ENCODE measurements at regions not wholly inside any gene's neighbourhood (a gene's known extent, or its start where the extent isn't known, plus 50 kb on each side); places are given as distances from the start of the nearest gene placed in this dataset.

GRCh38 chr2:209049608-209050007, 374.2 kb upstream of the MAP2 start:
- TF ChIP-seq CTCF (IDR thresholded peaks at IDR 0.05; ENCODE audit: low read depth, low read length) = no peak
- H3K4me3 ChIP-seq (replicated peaks in 1 of 2; ENCODE audit: low read depth in 2 of 2, low read length in 2 of 2) = no peak overlapping the region
- DNase-seq (ENCODE audit: low read depth in 2 of 2) = no peak

GRCh38 chr2:209062210-209062609, 361.6 kb upstream of the MAP2 start:
- DNase-seq (ENCODE audit: low read depth in 2 of 2) = no peak
- TF ChIP-seq CTCF (IDR thresholded peaks at IDR 0.05; ENCODE audit: low read depth, low read length) = no peak
- no peak overlapping the region for H3K4me3 ChIP-seq (replicated peaks in 1 of 2; ENCODE audit: low read depth in 2 of 2, low read length in 2 of 2)

- TF ChIP-seq CTCF (IDR thresholded peaks at IDR 0.05; ENCODE audit: low read depth, low read length) = no peak
- DNase-seq (ENCODE audit: low read depth in 2 of 2) = no peak
- H3K4me3 ChIP-seq (replicated peaks in 1 of 2; ENCODE audit: low read depth in 2 of 2, low read length in 2 of 2) = no peak overlapping the region
Measured at GRCh38 chr2:209070262-209070661, 353.6 kb upstream of the MAP2 start.

GRCh38 chr2:209073151-209073550, 350.7 kb upstream of the MAP2 start:
- no peak for DNase-seq (ENCODE audit: low read depth in 2 of 2)
- TF ChIP-seq CTCF (IDR thresholded peaks at IDR 0.05; ENCODE audit: low read depth, low read length) = no peak
- no peak overlapping the region for H3K4me3 ChIP-seq (replicated peaks in 1 of 2; ENCODE audit: low read depth in 2 of 2, low read length in 2 of 2)

GRCh38 chr2:209074711-209075110, 349.1 kb upstream of the MAP2 start:
- no peak for TF ChIP-seq CTCF (IDR thresholded peaks at IDR 0.05; ENCODE audit: low read depth, low read length)
- H3K4me3 ChIP-seq (replicated peaks in 1 of 2; ENCODE audit: low read depth in 2 of 2, low read length in 2 of 2) = no peak overlapping the region
- no peak for DNase-seq (ENCODE audit: low read depth in 2 of 2)

GRCh38 chr2:209076151-209076550, 347.7 kb upstream of the MAP2 start:
- DNase-seq (ENCODE audit: low read depth in 2 of 2) = no peak
- no peak for TF ChIP-seq CTCF (IDR thresholded peaks at IDR 0.05; ENCODE audit: low read depth, low read length)
- H3K4me3 ChIP-seq (replicated peaks in 1 of 2; ENCODE audit: low read depth in 2 of 2, low read length in 2 of 2) = no peak overlapping the region

GRCh38 chr2:209086761-209087160, 337.1 kb upstream of the MAP2 start:
- no peak for DNase-seq (ENCODE audit: low read depth in 2 of 2)
- H3K4me3 ChIP-seq (replicated peaks in 1 of 2; ENCODE audit: low read depth in 2 of 2, low read length in 2 of 2) = no peak overlapping the region
- no peak for TF ChIP-seq CTCF (IDR thresholded peaks at IDR 0.05; ENCODE audit: low read depth, low read length)
